Endothelial cell of umbilical vein (primary cell): ENCODE measurements at regions not wholly inside any gene's neighbourhood (a gene's known extent, or its start where the extent isn't known, plus 50 kb on each side); places are given as distances from the start of the nearest gene placed in this dataset.

Experiments used
- BruUV-seq: library from RNA; stranded (reverse); fragments of 400-500 nt; replicated peaks from 2 replicates; lab custom pipeline; 2021; lab: Mats Ljungman, UMichigan
- CTCF ChIA-PET: fragments of 300-600, 350-600 bp; sonication (Branson Sonifier 250); formaldehyde crosslinking; loops from one replicate; lab custom pipeline; 2021; ENCODE audit warnings: antibody characterized with exemption, inconsistent platforms; lab: Charles Lee
- POLR2A ChIA-PET: fragments of 300-600, 350-600 bp; sonication (Branson Sonifier 250); formaldehyde crosslinking; loops from one replicate; lab custom pipeline; 2021; ENCODE audit warnings: antibody characterized with exemption, inconsistent platforms; lab: Charles Lee
- DNase-seq: peaks from one replicate; pipeline ENCODE4 v3.0.0-alpha.2; 2011; ENCODE audit warnings: low read depth, low spot score
- FAIRE-seq: peaks from 2 replicates; lab custom pipeline; 2011; peaks lifted over from hg19 to GRCh38; lab: Jason Lieb, UNC
- H2AFZ ChIP-seq: 2 replicates; pipeline ENCODE4 v1.6.0; 2012; ENCODE audit warnings: low read depth, low read length, control low read depth, inconsistent platforms
- H3K27ac ChIP-seq: 2 replicates; pipeline ENCODE4 v1.5.1; 2011; ENCODE audit warnings: low read depth, mild to moderate bottlenecking, control low read depth, low read length, moderate library complexity; ENCODE audit not compliant: insufficient read depth
- H3K27me3 ChIP-seq, 2 experiments: 2 replicates each; pipeline versions ENCODE4 v1.6.0 to v1.6.1; 2011; ENCODE audit warnings: low read length in 2 of 2, mixed read lengths in 1 of 2; ENCODE audit not compliant: control insufficient read depth in 2 of 2, insufficient read depth in 2 of 2
- H3K36me3 ChIP-seq, 2 experiments: 2 replicates in 1 of 2; 3 replicates in 1 of 2; pipeline ENCODE4 v1.5.1; 2011; ENCODE audit warnings: low read length in 2 of 2, mild to moderate bottlenecking in 1 of 2, moderate library complexity in 1 of 2; ENCODE audit not compliant: control insufficient read depth in 2 of 2, insufficient read depth in 2 of 2; ENCODE audit errors: extremely low read depth in 1 of 2
- H3K4me1 ChIP-seq: 3 replicates; pipeline ENCODE4 v1.5.1; 2011; ENCODE audit warnings: mild to moderate bottlenecking, low read length; ENCODE audit not compliant: control insufficient read depth, insufficient read depth; ENCODE audit errors: extremely low read depth
- H3K4me2 ChIP-seq: 2 replicates; pipeline ENCODE4 v1.6.1; 2011; ENCODE audit warnings: low read length, control low read depth, mixed read lengths; ENCODE audit not compliant: insufficient read depth
- H3K4me3 ChIP-seq, 3 experiments: fragments of 200-600 bp in 1 of 3; sonication (generic), shearing (Covaris generic) in 1 of 3; replicated peaks in 1 of 3; 2 replicates each; pipeline ENCODE4 v1.5.1; 2011 to 2016; ENCODE audit warnings: control low read depth in 3 of 3, low read length in 3 of 3, mild to moderate bottlenecking in 2 of 3, inconsistent platforms in 1 of 3, low read depth in 1 of 3, moderate library complexity in 1 of 3; ENCODE audit not compliant: insufficient read depth in 1 of 3
- H3K79me2 ChIP-seq: 2 replicates; pipeline ENCODE4 v1.6.0; 2012; ENCODE audit warnings: low read length, inconsistent platforms; ENCODE audit not compliant: control insufficient read depth, insufficient read depth
- H3K9ac ChIP-seq: replicated peaks from 2 replicates; pipeline ENCODE3; 2011; ENCODE audit warnings: low read length, control low read depth; ENCODE audit not compliant: insufficient read depth; ENCODE audit errors: extremely low read depth
- H3K9me1 ChIP-seq: replicated peaks from 3 replicates; pipeline ENCODE4 v1.6.0; 2011; ENCODE audit warnings: mild to moderate bottlenecking, low read length; ENCODE audit not compliant: control insufficient read depth, insufficient read depth; ENCODE audit errors: extremely low read depth
- H3K9me3 ChIP-seq: replicated peaks from 2 replicates; pipeline ENCODE4 v1.5.1; 2012; ENCODE audit warnings: low read length, inconsistent platforms; ENCODE audit not compliant: control insufficient read depth, insufficient read depth
- H4K20me1 ChIP-seq: replicated peaks from 2 replicates; pipeline ENCODE3; 2011; ENCODE audit warnings: mild to moderate bottlenecking, low read length; ENCODE audit not compliant: control insufficient read depth, insufficient read depth; ENCODE audit errors: extremely low read depth
- EZH2 ChIP-seq: IDR thresholded peaks from 2 replicates; pipeline ENCODE4 v1.6.1; 2012; ENCODE audit warnings: borderline replicate concordance, low read depth, mild to moderate bottlenecking, moderate library complexity, low read length, inconsistent platforms; ENCODE audit not compliant: severe bottlenecking
- FOS ChIP-seq: IDR thresholded peaks from 2 replicates; pipeline ENCODE4 v1.6.1; 2011; ENCODE audit warnings: mild to moderate bottlenecking, low read length, moderate library complexity, borderline replicate concordance; ENCODE audit not compliant: insufficient read depth
- GATA2 ChIP-seq: IDR thresholded peaks from 2 replicates; pipeline ENCODE4 v1.7.0; 2011; ENCODE audit warnings: low read depth, mild to moderate bottlenecking, moderate library complexity, mixed read lengths, low read length; ENCODE audit not compliant: insufficient read length, insufficient read depth
- JUN ChIP-seq: IDR thresholded peaks from 2 replicates; pipeline ENCODE4 v1.6.1; 2011; ENCODE audit warnings: borderline replicate concordance, low read depth; ENCODE audit not compliant: insufficient read length, insufficient read depth
- MYC ChIP-seq: IDR thresholded peaks from one replicate; pipeline ENCODE4 v1.6.1; 2011; ENCODE audit warnings: mild to moderate bottlenecking, low read depth, low read length
- POLR2A ChIP-seq: IDR thresholded peaks from 2 replicates; pipeline ENCODE4 v1.6.1; 2012; ENCODE audit warnings: low read depth, mild to moderate bottlenecking, control low read depth, low read length
- POLR2AphosphoS5 ChIP-seq: IDR thresholded peaks from 2 replicates; pipeline ENCODE4 v1.6.1; 2012; ENCODE audit warnings: low read depth, mild to moderate bottlenecking, control low read depth, low read length, moderate library complexity; ENCODE audit not compliant: insufficient read depth
- dilution Hi-C: fragments of 300-500 bp; cut with MboI; formaldehyde crosslinking; loops from one replicate; pipeline ENCODE4 v1.15.0; 2019; ENCODE audit warnings: low sequenced_read_pairs; ENCODE audit not compliant: extremely low pct_ligation_motif_present
- intact Hi-C: fragments of 100-400 bp; cut with micrococcal nuclease; formaldehyde crosslinking; loops from one replicate; pipeline ENCODE4 v1.10.0; 2022
- TF ChIP-seq, protein P1 (sequence below), 2 donors: IDR thresholded peaks; 1 replicate in 1 of 2; 2 replicates in 1 of 2; pipeline ENCODE4 v1.5.1; 2011; ENCODE audit warnings: low read length in 2 of 2, mild to moderate bottlenecking in 2 of 2, moderate library complexity in 2 of 2, control low read depth in 1 of 2, inconsistent platforms in 1 of 2, low read depth in 1 of 2; ENCODE audit not compliant: insufficient read depth in 1 of 2; ENCODE audit errors: extremely low read depth in 1 of 2
- TF ChIP-seq, protein P2 (sequence below): IDR thresholded peaks from 2 replicates; pipeline ENCODE4 v1.6.1; 2011; ENCODE audit not compliant: insufficient read depth, insufficient read length

DNA sequence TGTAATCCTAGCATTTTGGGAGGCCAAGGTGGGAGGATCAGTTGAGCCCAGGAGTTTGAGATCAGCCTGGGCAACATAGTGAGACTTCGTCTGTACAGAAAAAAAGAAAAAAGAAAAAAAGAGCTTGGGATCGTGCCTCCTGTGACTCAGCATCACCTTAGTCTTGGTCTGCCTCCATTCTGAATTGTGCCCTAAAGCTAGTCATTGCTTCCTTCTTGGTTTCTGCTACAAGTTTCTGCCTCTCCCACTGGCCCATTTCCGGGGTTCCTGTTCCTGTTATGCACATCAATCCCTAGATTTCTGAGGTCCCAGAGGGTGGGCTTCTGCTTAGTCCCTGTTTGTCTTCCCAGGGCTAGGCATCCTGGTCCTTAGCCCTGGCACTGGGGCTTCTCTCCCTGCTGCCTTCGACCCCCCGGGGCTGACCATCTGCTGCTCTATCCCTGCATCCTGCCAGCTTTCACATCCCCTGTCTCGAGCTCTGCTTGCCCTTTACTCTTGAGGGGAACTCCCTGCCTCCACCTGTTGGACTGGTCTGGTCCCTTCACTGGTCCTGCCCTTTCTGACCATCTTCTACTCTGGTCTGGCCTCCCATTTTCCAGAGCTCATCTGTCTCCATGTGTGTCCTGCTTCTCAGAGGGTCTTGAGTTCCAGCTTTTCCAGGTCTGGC is 77.5 kb upstream of the ESR1 start:
- CTCF ChIA-PET, result interaction anchor here (1.0 kb wide), 1 partner anchor 395 kb away, joined by 4 read pairs; no protein-coding TSS in a partner anchor
- Histone ChIP-seq H3K79me2 (no peaks in the 10 kb centered on the region), H2AFZ (no peak overlapping the region), H3K4me1 (no peaks in the 10 kb centered on the region), H3K9me3 (no peaks in the 10 kb centered on the region), H3K4me2 (no peak overlapping the region), H3K4me3 (no peak overlapping the region), H3K9me1 (no peaks in the 10 kb centered on the region), H4K20me1 (no peaks in the 10 kb centered on the region), H3K27me3 (no peaks in the 10 kb centered on the region), H3K36me3 (no peaks in the 10 kb centered on the region), H3K9ac (no peak overlapping the region), H3K27ac (no peak overlapping the region)
- POLR2A ChIA-PET, result no interaction called here
- DNase-seq (no peak), FAIRE-seq (no peak)
- no TSS peak for BruUV-seq
- no peak for TF ChIP-seq JUN
- TF ChIP-seq GATA2, result no peak
- no peak for TF ChIP-seq MYC
- no peak for TF ChIP-seq FOS
- intact Hi-C loops, result no loop called here
- dilution Hi-C loops, result no loop called here

GRCh38 chr6:151730496-151730870 is 77.0 kb upstream of the ESR1 start:
- Histone ChIP-seq H3K4me2 (no peak overlapping the region), H3K27ac (no peak overlapping the region), H3K4me3 (no peak overlapping the region), H3K9ac (no peak overlapping the region), H3K36me3 (no peaks in the 10 kb centered on the region), H2AFZ (no peak overlapping the region), H3K4me1 (no peaks in the 10 kb centered on the region), H3K9me1 (no peaks in the 10 kb centered on the region), H4K20me1 (no peaks in the 10 kb centered on the region), H3K9me3 (no peaks in the 10 kb centered on the region), H3K27me3 (no peaks in the 10 kb centered on the region), H3K79me2 (no peaks in the 10 kb centered on the region)
- no peak for DNase-seq
- POLR2A ChIA-PET, result no interaction called here
- TF ChIP-seq POLR2AphosphoS5, result no peak
- no peak for TF ChIP-seq EZH2
- TF ChIP-seq, protein P1, sequence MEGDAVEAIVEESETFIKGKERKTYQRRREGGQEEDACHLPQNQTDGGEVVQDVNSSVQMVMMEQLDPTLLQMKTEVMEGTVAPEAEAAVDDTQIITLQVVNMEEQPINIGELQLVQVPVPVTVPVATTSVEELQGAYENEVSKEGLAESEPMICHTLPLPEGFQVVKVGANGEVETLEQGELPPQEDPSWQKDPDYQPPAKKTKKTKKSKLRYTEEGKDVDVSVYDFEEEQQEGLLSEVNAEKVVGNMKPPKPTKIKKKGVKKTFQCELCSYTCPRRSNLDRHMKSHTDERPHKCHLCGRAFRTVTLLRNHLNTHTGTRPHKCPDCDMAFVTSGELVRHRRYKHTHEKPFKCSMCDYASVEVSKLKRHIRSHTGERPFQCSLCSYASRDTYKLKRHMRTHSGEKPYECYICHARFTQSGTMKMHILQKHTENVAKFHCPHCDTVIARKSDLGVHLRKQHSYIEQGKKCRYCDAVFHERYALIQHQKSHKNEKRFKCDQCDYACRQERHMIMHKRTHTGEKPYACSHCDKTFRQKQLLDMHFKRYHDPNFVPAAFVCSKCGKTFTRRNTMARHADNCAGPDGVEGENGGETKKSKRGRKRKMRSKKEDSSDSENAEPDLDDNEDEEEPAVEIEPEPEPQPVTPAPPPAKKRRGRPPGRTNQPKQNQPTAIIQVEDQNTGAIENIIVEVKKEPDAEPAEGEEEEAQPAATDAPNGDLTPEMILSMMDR (IDR thresholded peaks at IDR 0.05; ENCODE audit: extremely low read depth in 1 of 2, insufficient read depth in 1 of 2, low read depth in 1 of 2, low read length in 2 of 2), result no peak
- TF ChIP-seq JUN, result no peak
- no peak for TF ChIP-seq GATA2
- TF ChIP-seq MYC, result no peak
- no peak for TF ChIP-seq FOS
- TF ChIP-seq, protein P2, sequence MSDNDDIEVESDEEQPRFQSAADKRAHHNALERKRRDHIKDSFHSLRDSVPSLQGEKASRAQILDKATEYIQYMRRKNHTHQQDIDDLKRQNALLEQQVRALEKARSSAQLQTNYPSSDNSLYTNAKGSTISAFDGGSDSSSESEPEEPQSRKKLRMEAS, result no peak
- TF ChIP-seq POLR2A, result no peak
- intact Hi-C loops, result no loop called here
- FAIRE-seq, result no peak
- BruUV-seq, result no TSS peak
- dilution Hi-C loops, result no loop called here
- CTCF ChIA-PET, result interaction anchor here (1.0 kb wide), 1 partner anchor 394 kb away, joined by 4 read pairs; no protein-coding TSS in a partner anchor
